ENCODE measurements at regions not wholly inside any gene's neighbourhood (a gene's known extent, or its start where the extent isn't known, plus 50 kb on each side); places are given as distances from the start of the nearest gene placed in this dataset.

GRCh38 chr9:13596383-13596970 is 317.0 kb upstream of the MPDZ start:
- H3K36me3 Mint-ChIP-seq: no peaks in the 10 kb centered on the region
- H3K4me1 Mint-ChIP-seq: no peaks in the 10 kb centered on the region
- H3K4me3 Mint-ChIP-seq: no peak overlapping the region
- ATAC-seq (replicated peaks) (no peak), DNase-seq (no peak)
- H3K9me3 Mint-ChIP-seq: peaks cover 0 to 1% of the 10 kb centered on the region in 2 donors
- H3K27ac Mint-ChIP-seq: no peak overlapping the region
- H3K27me3 Mint-ChIP-seq: no peaks in the 10 kb centered on the region

GRCh38 chr9:13590996-13591395 is 311.5 kb upstream of the MPDZ start:
- H3K4me1 Mint-ChIP-seq: no peaks in the 10 kb centered on the region
- ATAC-seq (replicated peaks) (no peak), DNase-seq (no peak)
- H3K27ac Mint-ChIP-seq: no peak overlapping the region
- no peak overlapping the region for H3K4me3 Mint-ChIP-seq
- no peaks in the 10 kb centered on the region for H3K36me3 Mint-ChIP-seq
- H3K27me3 Mint-ChIP-seq: no peaks in the 10 kb centered on the region
- H3K9me3 Mint-ChIP-seq: no peaks in the 10 kb centered on the region

- H3K9me3 Mint-ChIP-seq: peaks cover 0 to 3% of the 10 kb centered on the region in 2 donors
- no peak overlapping the region for H3K27ac Mint-ChIP-seq
- no peak overlapping the region for H3K4me3 Mint-ChIP-seq
- H3K27me3 Mint-ChIP-seq: no peaks in the 10 kb centered on the region
- DNase-seq (no peak), ATAC-seq (replicated peaks) (no peak)
- H3K4me1 Mint-ChIP-seq: no peaks in the 10 kb centered on the region
- H3K36me3 Mint-ChIP-seq: no peaks in the 10 kb centered on the region
Observed at GRCh38 chr9:13589034-13589737, 309.7 kb upstream of the MPDZ start.

- DNase-seq (no peak), ATAC-seq (replicated peaks) (no peak)
- no peaks in the 10 kb centered on the region for H3K4me1 Mint-ChIP-seq
- no peak overlapping the region for H3K27ac Mint-ChIP-seq
- H3K36me3 Mint-ChIP-seq: no peaks in the 10 kb centered on the region
- H3K4me3 Mint-ChIP-seq: no peak overlapping the region
- H3K27me3 Mint-ChIP-seq: no peaks in the 10 kb centered on the region
- peaks cover 0 to 5% of the 10 kb centered on the region in 2 donors for H3K9me3 Mint-ChIP-seq
Observed at GRCh38 chr9:13588151-13589033, 308.9 kb upstream of the MPDZ start.

GRCh38 chr9:13587571-13587970 is 308.1 kb upstream of the MPDZ start:
- peaks cover 0 to 5% of the 10 kb centered on the region in 2 donors for H3K9me3 Mint-ChIP-seq
- ATAC-seq (replicated peaks) (no peak), DNase-seq (no peak)
- no peak overlapping the region for H3K27ac Mint-ChIP-seq
- H3K4me3 Mint-ChIP-seq: no peak overlapping the region
- no peaks in the 10 kb centered on the region for H3K36me3 Mint-ChIP-seq
- no peaks in the 10 kb centered on the region for H3K4me1 Mint-ChIP-seq
- H3K27me3 Mint-ChIP-seq: no peaks in the 10 kb centered on the region

- no peaks in the 10 kb centered on the region for H3K4me1 Mint-ChIP-seq
- no peaks in the 10 kb centered on the region for H3K36me3 Mint-ChIP-seq
- peaks cover 0 to 5% of the 10 kb centered on the region in 2 donors for H3K9me3 Mint-ChIP-seq
- DNase-seq (no peak), ATAC-seq (replicated peaks) (no peak)
- H3K4me3 Mint-ChIP-seq: no peak overlapping the region
- no peaks in the 10 kb centered on the region for H3K27me3 Mint-ChIP-seq
- H3K27ac Mint-ChIP-seq: no peak overlapping the region
Observed at GRCh38 chr9:13586587-13587374, 307.3 kb upstream of the MPDZ start.

GRCh38 chr9:13580760-13581159 is 301.3 kb upstream of the MPDZ start:
- H3K4me1 Mint-ChIP-seq: no peaks in the 10 kb centered on the region
- H3K36me3 Mint-ChIP-seq: no peaks in the 10 kb centered on the region
- H3K9me3 Mint-ChIP-seq: peaks cover 0 to 5% of the 10 kb centered on the region in 2 donors
- no peak overlapping the region for H3K4me3 Mint-ChIP-seq
- DNase-seq (no peak), ATAC-seq (replicated peaks) (no peak)
- no peaks in the 10 kb centered on the region for H3K27me3 Mint-ChIP-seq
- H3K27ac Mint-ChIP-seq: no peak overlapping the region

- no peak overlapping the region for H3K4me3 Mint-ChIP-seq
- H3K27me3 Mint-ChIP-seq: no peaks in the 10 kb centered on the region
- no peaks in the 10 kb centered on the region for H3K4me1 Mint-ChIP-seq
- peaks cover 0 to 5% of the 10 kb centered on the region in 2 donors for H3K9me3 Mint-ChIP-seq
- DNase-seq: no peak
- H3K36me3 Mint-ChIP-seq: no peaks in the 10 kb centered on the region
- no peak for ATAC-seq (replicated peaks)
- no peak overlapping the region for H3K27ac Mint-ChIP-seq
Observed at GRCh38 chr9:13580131-13580530, 300.6 kb upstream of the MPDZ start.

GRCh38 chr9:13576101-13576500 is 296.6 kb upstream of the MPDZ start:
- no peaks in the 10 kb centered on the region for H3K4me1 Mint-ChIP-seq
- no peaks in the 10 kb centered on the region for H3K27me3 Mint-ChIP-seq
- H3K4me3 Mint-ChIP-seq: no peak overlapping the region
- H3K9me3 Mint-ChIP-seq: peaks cover 0 to 4% of the 10 kb centered on the region in 2 donors
- no peak for ATAC-seq (replicated peaks)
- no peak overlapping the region for H3K27ac Mint-ChIP-seq
- no peak for DNase-seq
- H3K36me3 Mint-ChIP-seq: no peaks in the 10 kb centered on the region

GRCh38 chr9:13575558-13575957 is 296.1 kb upstream of the MPDZ start:
- Mint-ChIP-seq H3K9me3 (peaks cover 0 to 4% of the 10 kb centered on the region in 2 donors), H3K4me1 (no peaks in the 10 kb centered on the region), H3K27ac (no peak overlapping the region), H3K27me3 (no peaks in the 10 kb centered on the region), H3K36me3 (no peaks in the 10 kb centered on the region), H3K4me3 (no peak overlapping the region)
- DNase-seq (no peak), ATAC-seq (replicated peaks) (no peak)

- H3K4me3 Mint-ChIP-seq: no peak overlapping the region
- peaks cover 8 to 10% of the 10 kb centered on the region in 2 donors for H3K27me3 Mint-ChIP-seq
- ATAC-seq (replicated peaks) (no peak), DNase-seq (no peak)
- H3K27ac Mint-ChIP-seq: no peak overlapping the region
- H3K4me1 Mint-ChIP-seq: peaks cover 5 to 8% of the 10 kb centered on the region in 2 donors
- H3K36me3 Mint-ChIP-seq: no peaks in the 10 kb centered on the region
- peaks cover 0 to 4% of the 10 kb centered on the region in 2 donors for H3K9me3 Mint-ChIP-seq
Observed at GRCh38 chr9:13570068-13570974, 290.8 kb upstream of the MPDZ start.

- DNase-seq (no peak), ATAC-seq (replicated peaks) (no peak)
- peaks cover 0 to 4% of the 10 kb centered on the region in 2 donors for H3K9me3 Mint-ChIP-seq
- peaks cover 8 to 10% of the 10 kb centered on the region in 2 donors for H3K27me3 Mint-ChIP-seq
- no peaks in the 10 kb centered on the region for H3K36me3 Mint-ChIP-seq
- H3K27ac Mint-ChIP-seq: no peak overlapping the region
- H3K4me1 Mint-ChIP-seq: peaks cover 5 to 8% of the 10 kb centered on the region in 2 donors
- no peak overlapping the region for H3K4me3 Mint-ChIP-seq
Observed at GRCh38 chr9:13569602-13570067, 290.1 kb upstream of the MPDZ start.
